ENCODE measurements at regions not wholly inside any gene's neighbourhood (a gene's known extent, or its start where the extent isn't known, plus 50 kb on each side); places are given as distances from the start of the nearest gene placed in this dataset.

DNA sequence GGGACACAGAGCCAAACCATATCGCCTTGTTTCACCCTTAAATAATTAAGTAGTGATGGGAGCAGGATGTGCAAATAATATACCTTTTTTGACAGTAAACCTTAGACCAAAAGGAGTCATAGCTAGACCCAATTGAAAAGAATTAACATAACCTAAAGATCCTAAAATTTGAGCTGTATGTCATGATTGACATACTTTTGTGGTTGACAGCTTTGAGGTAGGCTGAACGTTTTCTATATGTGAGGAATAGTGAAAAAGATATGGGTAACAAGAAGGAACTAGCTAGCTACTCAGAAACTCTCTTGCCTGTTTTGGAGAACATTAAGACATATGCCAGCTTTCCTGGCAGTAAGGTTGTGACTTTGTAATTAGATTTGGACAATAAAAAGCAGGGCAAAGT lies 320.6 kb downstream of the KCNC2 start:
- TF ChIP-seq, protein P1, sequence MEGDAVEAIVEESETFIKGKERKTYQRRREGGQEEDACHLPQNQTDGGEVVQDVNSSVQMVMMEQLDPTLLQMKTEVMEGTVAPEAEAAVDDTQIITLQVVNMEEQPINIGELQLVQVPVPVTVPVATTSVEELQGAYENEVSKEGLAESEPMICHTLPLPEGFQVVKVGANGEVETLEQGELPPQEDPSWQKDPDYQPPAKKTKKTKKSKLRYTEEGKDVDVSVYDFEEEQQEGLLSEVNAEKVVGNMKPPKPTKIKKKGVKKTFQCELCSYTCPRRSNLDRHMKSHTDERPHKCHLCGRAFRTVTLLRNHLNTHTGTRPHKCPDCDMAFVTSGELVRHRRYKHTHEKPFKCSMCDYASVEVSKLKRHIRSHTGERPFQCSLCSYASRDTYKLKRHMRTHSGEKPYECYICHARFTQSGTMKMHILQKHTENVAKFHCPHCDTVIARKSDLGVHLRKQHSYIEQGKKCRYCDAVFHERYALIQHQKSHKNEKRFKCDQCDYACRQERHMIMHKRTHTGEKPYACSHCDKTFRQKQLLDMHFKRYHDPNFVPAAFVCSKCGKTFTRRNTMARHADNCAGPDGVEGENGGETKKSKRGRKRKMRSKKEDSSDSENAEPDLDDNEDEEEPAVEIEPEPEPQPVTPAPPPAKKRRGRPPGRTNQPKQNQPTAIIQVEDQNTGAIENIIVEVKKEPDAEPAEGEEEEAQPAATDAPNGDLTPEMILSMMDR (IDR thresholded peaks at IDR 0.05) = no peak
- TF ChIP-seq POLR2A (IDR thresholded peaks at IDR 0.05) (no peak), POLR2AphosphoS5 (IDR thresholded peaks at IDR 0.05) (no peak)
